KMS-11 (cell line): ENCODE measurements at regions not wholly inside any gene's neighbourhood (a gene's known extent, or its start where the extent isn't known, plus 50 kb on each side); places are given as distances from the start of the nearest gene placed in this dataset.

Source experiments
- H2AFZ ChIP-seq: fragments of 200-600 bp; sonication (generic); 2 replicates; pipeline ENCODE4 v1.6.1; 2016; ENCODE audit warnings: antibody characterized with exemption, mixed run types, low read depth
- H3K27ac ChIP-seq: fragments of 200-600 bp; sonication (generic); 2 replicates; pipeline ENCODE4 v1.6.1; 2016; ENCODE audit warnings: mild to moderate bottlenecking, mixed run types
- H3K27me3 ChIP-seq: fragments of 200-600 bp; sonication (generic); 2 replicates; pipeline ENCODE4 v1.6.1; 2017; ENCODE audit warnings: mild to moderate bottlenecking, low read depth, mixed run types, moderate library complexity; ENCODE audit not compliant: insufficient read depth
- H3K36me3 ChIP-seq: fragments of 200-600 bp; sonication (generic); 2 replicates; pipeline ENCODE4 v1.6.1; 2017; ENCODE audit warnings: mild to moderate bottlenecking, mixed run types; ENCODE audit not compliant: insufficient read depth
- H3K4me1 ChIP-seq: fragments of 200-600 bp; sonication (generic); 2 replicates; pipeline ENCODE4 v1.6.1; 2016; ENCODE audit warnings: mild to moderate bottlenecking, low read depth, mixed run types; ENCODE audit not compliant: poor library complexity, severe bottlenecking
- H3K4me2 ChIP-seq: fragments of 200-600 bp; sonication (generic); 2 replicates; pipeline ENCODE4 v1.7.0; 2016; ENCODE audit warnings: mild to moderate bottlenecking, mixed run types
- H3K4me3 ChIP-seq: fragments of 200-600 bp; sonication (generic); IDR thresholded peaks from 2 replicates; pipeline ENCODE4 v1.6.1; 2017; ENCODE audit warnings: low read depth, low read length, mixed read lengths; ENCODE audit not compliant: insufficient read depth
- H3K79me2 ChIP-seq: fragments of 200-600 bp; sonication (generic); 2 replicates; pipeline ENCODE4 v1.6.1; 2016; ENCODE audit warnings: low read depth, mixed run types; ENCODE audit not compliant: insufficient read depth
- H3K9ac ChIP-seq: fragments of 200-600 bp; sonication (generic); 2 replicates; pipeline ENCODE4 v1.6.1; 2016; ENCODE audit warnings: mild to moderate bottlenecking, mixed run types
- H4K20me1 ChIP-seq: fragments of 200-600 bp; sonication (generic); 2 replicates; pipeline ENCODE4 v1.6.1; 2016; ENCODE audit warnings: mild to moderate bottlenecking, mixed run types; ENCODE audit not compliant: insufficient read depth
- TF ChIP-seq, protein P1 (sequence below): fragments of 200-600 bp; sonication (generic); conservative IDR thresholded peaks from 2 replicates; pipeline ENCODE4 v1.6.1; 2017; ENCODE audit warnings: low read depth, mild to moderate bottlenecking, antibody characterized with exemption, low read length, moderate library complexity, mixed read lengths

DNA sequence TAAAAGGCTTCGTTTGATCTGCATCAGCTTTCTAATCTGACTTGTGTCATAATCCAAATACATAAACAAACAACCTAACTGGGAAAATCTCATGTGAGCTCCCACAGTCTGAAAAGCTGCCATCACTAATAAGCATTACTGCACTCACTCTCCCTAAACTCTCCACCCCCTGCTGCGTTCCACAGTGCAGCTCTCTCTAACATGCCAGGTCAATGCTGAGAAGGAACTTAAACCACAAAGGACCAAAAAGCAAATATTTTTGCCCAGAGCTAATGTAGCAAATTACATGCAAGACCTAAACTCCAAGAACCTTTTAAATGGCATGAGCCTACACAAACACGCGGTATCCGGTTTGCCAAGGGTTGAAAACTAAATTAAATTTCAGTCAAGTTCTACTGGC lies 542.3 kb upstream of the JARID2 start:
- H3K9ac ChIP-seq: no peak overlapping the region
- no peaks in the 10 kb centered on the region for H3K36me3 ChIP-seq
- H3K4me2 ChIP-seq: no peak overlapping the region
- TF ChIP-seq, protein P1, sequence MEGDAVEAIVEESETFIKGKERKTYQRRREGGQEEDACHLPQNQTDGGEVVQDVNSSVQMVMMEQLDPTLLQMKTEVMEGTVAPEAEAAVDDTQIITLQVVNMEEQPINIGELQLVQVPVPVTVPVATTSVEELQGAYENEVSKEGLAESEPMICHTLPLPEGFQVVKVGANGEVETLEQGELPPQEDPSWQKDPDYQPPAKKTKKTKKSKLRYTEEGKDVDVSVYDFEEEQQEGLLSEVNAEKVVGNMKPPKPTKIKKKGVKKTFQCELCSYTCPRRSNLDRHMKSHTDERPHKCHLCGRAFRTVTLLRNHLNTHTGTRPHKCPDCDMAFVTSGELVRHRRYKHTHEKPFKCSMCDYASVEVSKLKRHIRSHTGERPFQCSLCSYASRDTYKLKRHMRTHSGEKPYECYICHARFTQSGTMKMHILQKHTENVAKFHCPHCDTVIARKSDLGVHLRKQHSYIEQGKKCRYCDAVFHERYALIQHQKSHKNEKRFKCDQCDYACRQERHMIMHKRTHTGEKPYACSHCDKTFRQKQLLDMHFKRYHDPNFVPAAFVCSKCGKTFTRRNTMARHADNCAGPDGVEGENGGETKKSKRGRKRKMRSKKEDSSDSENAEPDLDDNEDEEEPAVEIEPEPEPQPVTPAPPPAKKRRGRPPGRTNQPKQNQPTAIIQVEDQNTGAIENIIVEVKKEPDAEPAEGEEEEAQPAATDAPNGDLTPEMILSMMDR: no peak
- no peak overlapping the region for H3K4me3 ChIP-seq
- H4K20me1 ChIP-seq: no peaks in the 10 kb centered on the region
- no peak overlapping the region for H3K27ac ChIP-seq
- no peaks in the 10 kb centered on the region for H3K27me3 ChIP-seq
- H3K79me2 ChIP-seq: no peaks in the 10 kb centered on the region
- no peaks in the 10 kb centered on the region for H3K4me1 ChIP-seq
- no peak overlapping the region for H2AFZ ChIP-seq

DNA sequence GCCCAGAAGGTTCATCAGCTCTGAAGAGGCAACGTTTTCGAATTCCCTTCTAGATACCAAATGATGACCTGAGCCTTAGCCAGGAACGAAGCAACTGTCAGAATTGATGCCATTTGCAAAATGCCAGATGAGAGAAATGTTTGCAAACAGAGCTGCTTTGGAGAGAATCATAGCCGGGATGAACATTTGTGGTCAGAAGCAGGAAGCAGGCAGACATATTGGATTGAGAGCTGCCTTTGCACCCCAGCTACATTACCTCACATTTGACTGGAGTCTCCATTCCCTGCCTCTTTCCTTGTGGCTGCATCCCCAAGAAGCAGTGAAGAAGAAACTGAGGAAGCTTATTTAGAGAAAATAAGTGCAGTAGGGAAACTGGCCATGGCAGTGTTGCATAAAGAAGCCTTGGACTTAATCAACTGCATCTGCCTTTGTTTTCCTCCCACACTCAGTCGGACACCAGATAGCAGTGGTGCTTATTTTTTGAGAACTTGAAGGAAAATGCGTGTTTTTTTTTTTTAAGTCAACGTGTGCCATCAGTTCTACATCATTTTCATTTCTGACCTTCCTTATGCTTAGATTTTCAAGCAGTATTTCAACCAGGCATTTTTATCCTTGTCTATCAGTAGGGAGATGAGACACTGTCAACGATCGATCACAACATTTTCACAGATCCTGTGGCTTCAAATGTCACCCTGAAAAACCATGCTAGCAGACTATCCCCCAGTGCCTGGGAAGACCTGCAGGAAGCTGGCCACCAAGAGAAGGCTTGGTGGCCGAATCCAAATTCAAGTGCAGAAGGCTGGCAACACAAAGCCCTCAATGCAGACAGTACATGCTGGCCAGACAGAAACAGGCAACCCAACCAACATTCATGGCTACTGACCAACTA lies 541.2 kb upstream of the JARID2 start:
- no peaks in the 10 kb centered on the region for H3K4me1 ChIP-seq
- H3K9ac ChIP-seq: no peak overlapping the region
- H3K36me3 ChIP-seq: no peaks in the 10 kb centered on the region
- no peaks in the 10 kb centered on the region for H3K27me3 ChIP-seq
- no peak overlapping the region for H2AFZ ChIP-seq
- no peak overlapping the region for H3K4me3 ChIP-seq
- H4K20me1 ChIP-seq: no peaks in the 10 kb centered on the region
- H3K79me2 ChIP-seq: no peaks in the 10 kb centered on the region
- no peak overlapping the region for H3K27ac ChIP-seq
- H3K4me2 ChIP-seq: no peak overlapping the region
- TF ChIP-seq, protein P1: no peak

DNA sequence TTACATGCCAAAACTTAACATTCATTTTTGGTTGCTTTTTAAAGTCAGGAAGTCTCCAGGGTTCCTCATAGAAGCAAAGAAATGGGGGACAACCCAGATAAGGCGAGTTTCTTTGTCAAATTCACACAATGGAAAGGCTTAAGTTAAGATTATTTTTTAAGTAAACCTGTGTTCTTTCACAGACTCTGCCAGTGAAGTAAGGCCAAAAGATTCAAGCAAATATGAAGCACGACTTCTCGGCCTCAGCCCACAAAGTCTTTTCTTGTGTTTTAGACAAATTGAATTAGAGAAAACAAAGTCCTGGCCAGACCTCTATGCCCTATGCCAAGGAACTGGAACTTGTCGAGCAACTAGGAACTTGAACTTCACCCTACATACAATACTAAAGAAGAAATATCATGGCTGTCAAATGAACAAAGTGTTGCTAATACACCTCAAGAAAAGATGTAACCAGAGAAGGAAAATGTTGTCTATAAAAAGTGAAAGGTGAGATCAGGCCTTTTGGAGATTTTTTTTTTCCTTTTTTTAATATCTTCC lies 540.0 kb upstream of the JARID2 start:
- TF ChIP-seq, protein P1: no peak
- Histone ChIP-seq H4K20me1 (no peaks in the 10 kb centered on the region), H3K4me3 (no peak overlapping the region), H3K27ac (no peak overlapping the region), H3K9ac (no peak overlapping the region), H3K4me1 (no peaks in the 10 kb centered on the region), H2AFZ (no peak overlapping the region), H3K79me2 (no peaks in the 10 kb centered on the region), H3K27me3 (no peaks in the 10 kb centered on the region), H3K4me2 (no peak overlapping the region), H3K36me3 (no peaks in the 10 kb centered on the region)

DNA sequence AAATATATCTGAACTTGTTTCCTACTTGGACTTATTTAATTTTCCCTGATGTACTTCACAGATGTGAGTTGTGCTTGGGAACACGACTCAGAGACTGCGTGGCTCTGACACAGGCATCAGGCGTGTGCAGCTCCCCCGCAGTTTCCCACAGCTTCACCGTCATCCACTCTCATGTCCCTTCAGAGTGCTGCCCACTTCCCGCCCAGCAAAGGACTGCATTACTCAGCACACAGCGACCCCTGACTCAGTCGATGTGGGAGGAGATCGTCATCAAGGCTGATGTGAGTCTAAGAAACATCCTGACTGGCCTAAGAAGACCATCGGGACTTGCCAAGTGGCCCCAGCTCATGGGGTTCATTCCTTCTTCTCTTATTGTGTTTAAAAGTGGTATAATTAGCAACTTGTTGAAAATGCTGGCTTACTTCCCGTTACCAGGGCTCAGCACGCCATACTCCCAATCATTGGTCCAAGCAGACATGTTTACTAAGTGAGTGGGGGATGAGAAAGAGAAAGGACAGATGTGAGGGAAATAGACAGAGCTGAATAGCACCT lies 539.4 kb upstream of the JARID2 start:
- TF ChIP-seq, protein P1: no peak
- no peaks in the 10 kb centered on the region for H3K4me1 ChIP-seq
- no peak overlapping the region for H3K4me3 ChIP-seq
- no peaks in the 10 kb centered on the region for H3K79me2 ChIP-seq
- no peaks in the 10 kb centered on the region for H3K36me3 ChIP-seq
- H3K9ac ChIP-seq: no peak overlapping the region
- H2AFZ ChIP-seq: no peak overlapping the region
- H3K27me3 ChIP-seq: no peaks in the 10 kb centered on the region
- H4K20me1 ChIP-seq: no peaks in the 10 kb centered on the region
- H3K27ac ChIP-seq: no peak overlapping the region
- H3K4me2 ChIP-seq: no peak overlapping the region
